ENCODE measurements at regions not wholly inside any gene's neighbourhood (a gene's known extent, or its start where the extent isn't known, plus 50 kb on each side); places are given as distances from the start of the nearest gene placed in this dataset.

DNA sequence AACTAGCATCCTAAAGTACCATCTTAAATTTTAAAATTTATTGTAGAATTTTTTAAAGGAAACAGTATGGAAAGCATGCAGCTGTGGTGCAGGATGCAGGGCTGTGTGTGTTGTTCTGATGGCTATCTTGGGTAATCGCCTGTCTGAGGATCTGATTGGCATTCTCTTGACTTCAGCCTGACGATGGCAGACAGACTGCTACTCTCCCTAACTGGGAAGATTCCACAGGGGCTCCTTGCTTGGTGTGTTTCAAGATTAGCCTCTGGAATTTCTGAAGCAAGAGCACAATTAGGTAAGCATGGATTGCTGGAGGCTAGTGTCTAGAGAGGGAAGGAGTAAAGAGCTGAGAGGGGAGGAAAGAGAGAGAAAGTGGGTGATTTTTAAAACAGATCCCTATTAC lies 696.8 kb upstream of the LRFN5 start:
- no peak for DNase-seq

DNA sequence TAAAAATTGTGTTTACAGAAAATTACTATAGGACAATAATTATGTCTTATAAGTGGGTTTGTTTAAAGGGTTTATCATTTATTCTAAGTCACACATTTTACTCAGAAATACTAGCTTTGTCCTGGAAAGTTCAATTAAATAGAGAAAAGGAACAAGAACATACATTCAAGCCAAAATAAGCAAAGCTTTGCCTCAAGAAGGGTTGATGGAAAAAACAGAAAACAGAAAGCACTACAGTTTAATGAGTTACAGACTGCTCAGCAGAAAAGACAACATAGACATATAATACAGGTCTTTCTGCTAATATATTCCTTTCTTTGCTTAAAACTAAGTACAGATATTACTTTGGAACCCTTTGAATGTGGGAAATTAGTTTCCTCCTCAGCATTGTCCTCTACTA lies 703.0 kb upstream of the LRFN5 start:
- peak in 1 of 3 donors; percentile 20 for DNase-seq

DNA sequence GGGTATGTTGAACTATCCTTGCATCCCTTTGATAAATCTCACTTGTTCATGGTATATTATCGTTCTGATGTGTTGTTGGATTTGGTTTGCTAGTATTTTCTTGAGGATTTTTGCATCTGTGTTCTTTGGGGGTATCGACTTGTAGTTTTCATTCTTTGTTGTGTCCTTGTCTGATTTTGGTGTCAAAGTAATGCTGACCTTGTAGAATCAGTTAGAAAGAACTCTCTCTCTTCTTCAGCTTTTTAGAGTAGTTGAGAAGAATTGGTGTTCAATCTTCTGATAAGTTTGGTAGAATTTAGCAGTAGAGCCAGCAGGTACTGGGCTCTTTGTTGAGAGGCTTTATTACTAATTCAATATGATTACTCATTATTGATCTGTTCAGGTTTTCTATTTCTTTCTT lies 707.2 kb upstream of the LRFN5 start:
- DNase-seq, result no peak

DNA sequence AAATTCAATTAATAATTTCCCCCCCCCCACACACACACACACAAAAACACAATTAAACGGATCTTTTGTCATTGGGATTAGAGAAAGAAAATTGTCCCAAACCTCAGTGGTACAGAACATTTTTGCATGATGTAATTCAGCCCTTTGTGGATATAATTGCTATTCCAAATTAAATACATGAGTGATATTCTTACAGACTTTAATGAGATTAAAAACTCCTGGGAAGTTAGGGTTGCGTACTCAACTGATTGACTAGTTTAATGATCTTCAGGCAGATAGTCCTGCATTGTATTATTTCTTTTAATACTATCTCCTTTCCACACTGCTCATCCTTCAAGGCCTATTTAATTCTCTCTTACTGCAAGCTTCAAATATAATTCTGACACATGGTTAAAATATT lies 711.8 kb upstream of the LRFN5 start:
- no peak for DNase-seq

DNA sequence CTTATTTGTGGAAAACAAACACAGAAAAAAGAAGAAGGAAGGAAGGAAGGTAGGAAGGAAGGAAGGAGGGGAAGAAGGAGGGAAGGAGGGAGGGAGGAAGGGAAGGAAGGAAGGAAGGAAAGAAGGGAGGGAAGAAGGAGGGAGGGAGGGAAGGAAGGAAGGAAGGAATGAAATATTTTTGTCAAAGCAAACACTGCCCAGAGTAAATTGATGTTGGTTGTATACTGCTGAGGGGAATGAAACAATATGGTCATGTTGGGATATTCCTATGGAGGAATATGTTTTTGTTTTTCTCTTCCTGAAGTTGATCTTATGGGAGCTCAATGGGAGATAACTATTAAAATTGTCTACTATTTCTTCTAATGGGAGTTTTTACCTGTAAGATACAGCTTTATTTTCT lies 717.5 kb upstream of the LRFN5 start:
- no peak for DNase-seq

DNA sequence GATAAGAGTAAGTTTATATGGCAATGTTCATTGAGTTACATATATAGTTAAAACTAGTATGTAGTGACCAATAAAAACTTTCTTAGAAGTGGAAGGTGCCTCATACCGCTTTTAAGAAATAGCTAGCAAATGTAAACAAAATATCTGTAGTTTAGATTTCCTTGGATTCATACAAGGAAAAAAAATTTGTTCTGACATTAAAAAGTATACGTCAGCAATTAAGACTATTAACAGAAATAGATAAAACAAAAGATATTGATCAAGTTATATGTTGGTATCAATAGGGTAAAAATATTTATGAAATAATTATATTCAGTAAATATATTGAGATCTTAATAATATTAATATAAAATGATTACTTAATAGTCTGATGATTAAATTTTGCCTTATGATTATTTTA lies 718.8 kb upstream of the LRFN5 start:
- no peak for DNase-seq

DNA sequence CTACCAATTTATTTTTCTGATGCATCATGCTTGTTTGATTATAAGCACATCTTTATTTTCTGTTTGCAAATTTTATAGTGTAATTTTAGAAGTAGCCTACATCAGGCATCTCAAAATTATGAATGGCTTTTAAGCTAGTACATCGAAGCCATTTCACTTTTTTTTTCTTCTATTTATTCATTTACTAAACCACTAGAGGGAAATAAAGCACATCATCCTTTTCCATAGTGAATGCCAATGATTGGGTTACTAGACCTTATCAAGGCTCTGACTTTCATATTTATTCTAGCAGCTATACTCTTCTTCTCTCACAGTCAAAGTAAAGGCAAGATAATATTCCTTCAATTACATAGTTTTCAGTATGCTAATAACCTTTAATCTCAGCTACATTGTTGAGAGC lies 736.4 kb upstream of the LRFN5 start:
- DNase-seq, result peak in 1 of 3 donors; percentile 23

DNA sequence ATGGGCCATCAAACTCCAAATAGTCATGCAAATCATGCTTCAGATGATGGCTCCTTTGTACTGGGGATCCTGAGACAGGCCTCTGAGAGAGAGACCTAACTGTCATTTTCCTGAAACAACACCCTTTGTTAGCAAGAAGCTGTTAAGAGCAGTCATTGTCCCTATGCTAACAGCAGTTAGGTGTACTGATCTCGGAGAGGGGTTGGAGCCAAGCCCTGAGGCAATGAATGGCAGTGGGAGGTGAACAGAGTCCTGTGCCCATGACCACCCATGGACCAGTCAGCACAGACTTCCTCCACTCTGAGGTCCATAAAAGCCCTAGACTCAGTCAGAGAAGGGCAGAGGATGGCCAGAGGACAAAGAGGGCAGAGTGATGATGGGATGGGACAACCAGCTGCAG lies 747.6 kb upstream of the LRFN5 start:
- no peak for DNase-seq

DNA sequence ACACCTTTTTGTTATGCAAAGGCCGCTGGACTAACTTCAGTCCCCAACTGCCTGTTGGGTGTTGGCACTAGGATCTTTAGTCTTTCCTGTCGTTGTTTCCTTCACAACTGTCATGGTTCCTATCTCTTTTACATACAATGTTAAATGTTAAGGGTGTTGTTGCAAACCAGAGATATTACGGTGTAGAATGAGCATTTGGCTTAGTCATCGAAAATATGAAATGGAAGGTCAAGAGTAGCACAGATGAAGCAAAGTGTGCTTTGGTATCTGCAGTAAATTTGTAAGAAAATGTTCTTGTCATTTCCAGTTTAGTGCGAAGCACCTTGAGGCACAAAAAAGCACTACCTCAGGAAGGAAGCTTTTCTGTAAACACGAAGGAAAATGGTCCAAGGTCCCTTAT lies 751.3 kb upstream of the LRFN5 start:
- no peak for DNase-seq

DNA sequence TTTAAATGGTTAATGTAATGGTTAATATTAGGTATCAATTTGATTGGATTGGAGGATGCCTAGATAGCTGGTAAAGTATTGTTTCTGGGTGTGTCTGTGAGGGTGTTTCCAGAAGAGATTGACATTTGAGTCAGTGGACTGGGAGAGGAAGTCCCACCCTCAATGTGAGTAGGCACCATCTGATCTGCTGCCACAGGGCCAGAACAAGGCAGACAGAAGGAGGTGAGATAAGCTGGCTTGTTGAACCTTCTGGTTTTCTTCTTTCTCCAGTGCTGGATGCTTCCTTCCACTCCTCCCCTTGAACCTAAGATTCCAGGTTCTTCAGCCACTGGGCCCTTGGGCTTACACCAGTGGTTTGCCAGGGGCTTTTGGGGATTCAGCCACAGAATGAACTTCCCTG lies 756.5 kb upstream of the LRFN5 start:
- DNase-seq, result no peak

DNA sequence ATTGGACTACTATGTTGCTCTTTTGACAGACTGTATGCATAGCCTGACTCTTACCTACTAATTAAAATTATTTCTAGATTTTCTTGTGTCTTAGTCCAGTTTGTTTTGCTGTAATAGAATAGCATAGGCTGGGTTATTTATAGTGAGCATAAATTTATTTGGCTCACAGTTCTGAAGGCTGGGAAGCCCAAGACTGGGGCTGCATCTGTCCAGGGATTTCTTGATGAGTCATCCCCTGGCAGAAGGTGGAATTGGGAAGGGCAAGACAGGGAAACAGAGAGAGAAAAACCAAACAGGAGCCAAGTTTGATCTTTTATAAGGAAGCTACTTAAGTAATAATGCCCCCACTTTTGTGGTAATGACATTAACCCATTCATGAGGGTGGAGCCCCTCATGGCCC lies 759.2 kb upstream of the LRFN5 start:
- DNase-seq, result peak; percentile 22 to 49 (median 28)

DNA sequence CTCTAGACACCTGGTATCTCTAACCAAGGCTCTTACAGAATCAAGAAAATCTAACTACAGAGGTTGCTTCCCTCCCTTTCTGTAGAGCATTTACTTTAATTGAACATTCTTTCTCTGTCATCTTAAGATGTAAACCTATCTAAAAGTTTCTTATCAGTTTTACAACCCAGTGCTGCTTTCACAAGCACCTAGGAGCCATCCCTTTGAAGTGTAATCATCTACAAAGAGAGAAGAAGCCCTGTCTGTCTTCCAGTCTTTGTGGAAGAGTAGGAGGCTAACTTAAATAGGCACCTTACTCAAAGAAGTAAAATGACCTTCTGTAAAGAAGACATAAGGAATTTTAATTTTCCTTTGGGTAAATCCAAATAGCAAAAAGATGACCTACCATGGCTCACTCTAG lies 763.9 kb upstream of the LRFN5 start:
- no peak for DNase-seq

DNA sequence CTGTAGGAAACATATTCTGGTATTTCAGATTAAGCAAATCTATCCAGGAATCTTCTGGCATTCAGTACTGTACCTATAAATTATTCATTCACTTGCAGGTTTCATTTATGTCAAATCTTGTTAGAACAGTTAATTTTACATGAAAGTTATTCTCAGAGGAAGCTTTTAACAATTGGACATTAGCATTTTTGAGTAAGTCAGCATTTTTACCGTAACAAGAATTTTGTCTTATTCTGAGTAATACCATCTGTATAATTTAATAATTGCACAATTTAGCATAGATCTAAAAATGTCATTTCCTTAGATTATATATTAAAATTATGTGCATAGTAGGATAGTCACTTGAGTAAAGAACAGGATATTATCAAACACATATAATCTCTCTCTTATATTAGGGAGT lies 764.8 kb upstream of the LRFN5 start:
- no peak for DNase-seq

DNA sequence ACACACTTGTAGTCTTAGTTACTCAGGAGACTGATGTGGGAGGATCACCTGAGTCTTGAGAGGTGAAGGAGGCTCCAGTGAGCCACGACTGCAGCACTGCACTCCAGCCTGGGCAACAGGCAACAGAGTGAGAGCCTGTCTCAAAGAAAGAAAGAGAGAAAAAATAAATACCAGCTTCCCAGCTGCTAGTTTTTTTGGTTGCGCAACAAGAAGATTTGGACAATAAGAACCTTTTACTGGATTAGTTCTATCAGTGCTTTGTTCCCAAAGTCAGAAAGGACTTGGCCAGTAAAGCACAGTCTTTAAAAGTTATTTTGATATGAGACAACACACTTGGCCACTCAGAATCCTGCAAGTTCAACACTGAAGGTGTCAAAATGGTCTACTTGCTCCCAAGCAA lies 768.1 kb upstream of the LRFN5 start:
- no peak for DNase-seq

DNA sequence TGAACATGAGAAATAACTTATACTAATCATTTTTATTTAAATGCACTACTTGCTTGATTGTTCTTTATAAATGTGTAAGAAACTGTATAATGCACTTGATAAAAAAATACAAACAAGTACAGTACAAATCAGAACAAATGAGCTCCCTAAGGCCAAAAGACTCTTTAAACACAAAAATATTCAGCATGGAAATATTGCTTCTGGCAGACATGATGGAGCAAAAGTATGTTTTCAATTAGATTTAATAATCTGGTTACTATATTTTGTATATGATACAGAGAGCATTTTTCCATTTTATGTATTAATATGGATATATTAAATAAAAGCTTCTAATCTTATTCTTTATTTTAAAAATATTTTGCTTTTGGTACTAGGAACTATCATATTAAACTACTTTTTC lies 800.2 kb upstream of the LRFN5 start:
- peak; percentile 27 to 72 (median 44) for DNase-seq

DNA sequence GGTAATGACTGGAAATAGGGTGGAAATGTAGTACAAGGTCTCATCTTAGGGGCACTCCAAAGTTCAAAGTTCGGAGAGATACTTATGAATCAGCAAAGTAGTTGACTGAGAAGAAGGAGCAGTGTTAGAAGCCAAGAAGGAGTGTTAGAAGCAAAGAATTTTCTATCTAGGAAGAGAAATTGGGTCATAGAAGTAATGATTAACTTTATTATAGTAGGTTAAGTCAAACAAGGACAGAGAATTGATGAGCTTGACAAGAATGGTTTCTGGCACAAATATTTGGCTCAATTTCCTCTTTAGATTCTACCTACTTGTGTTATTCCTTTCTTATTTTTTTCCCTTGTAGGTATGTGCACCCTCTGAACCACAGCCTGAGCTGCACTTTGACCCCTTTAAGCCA lies 810.5 kb upstream of the LRFN5 start:
- no peak for DNase-seq

DNA sequence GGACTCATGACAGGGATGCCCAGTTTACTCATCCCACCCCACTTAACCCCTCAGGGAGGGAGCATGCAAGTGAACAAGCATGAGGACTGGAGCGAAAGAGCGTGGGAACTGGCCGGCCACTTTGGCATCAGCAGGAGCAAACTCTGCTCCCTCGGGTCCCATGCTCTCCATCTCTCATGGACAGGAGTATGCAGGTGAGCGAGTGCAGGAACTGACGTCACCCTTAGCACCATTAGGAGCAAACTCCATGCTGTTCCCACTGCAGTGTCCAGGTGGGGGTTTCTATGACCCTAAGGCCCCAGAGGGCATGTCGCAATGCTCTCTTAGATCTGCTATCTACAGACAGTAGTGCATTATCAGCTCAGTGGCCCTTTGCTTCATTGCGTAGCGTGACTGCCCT lies 821.8 kb upstream of the LRFN5 start:
- DNase-seq, result no peak

DNA sequence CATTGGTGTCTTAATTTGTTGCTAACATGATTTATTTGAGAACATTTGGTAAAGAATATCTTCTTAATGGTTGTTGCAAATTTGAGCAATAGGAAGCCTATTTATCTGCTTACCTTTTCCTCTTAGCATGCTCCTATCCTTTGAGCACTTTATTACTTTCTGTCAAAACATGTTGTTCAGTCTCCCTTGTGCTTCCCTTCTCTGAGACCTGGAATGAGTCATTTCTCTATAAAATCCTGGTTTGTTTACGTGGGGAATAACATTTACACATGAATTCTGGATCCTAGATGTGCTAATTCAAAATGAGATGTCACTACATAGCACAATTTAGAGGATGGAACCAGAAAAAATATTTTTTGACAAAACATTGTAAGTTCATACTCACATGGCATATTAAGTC lies 844.0 kb upstream of the LRFN5 start:
- DNase-seq, result no peak

DNA sequence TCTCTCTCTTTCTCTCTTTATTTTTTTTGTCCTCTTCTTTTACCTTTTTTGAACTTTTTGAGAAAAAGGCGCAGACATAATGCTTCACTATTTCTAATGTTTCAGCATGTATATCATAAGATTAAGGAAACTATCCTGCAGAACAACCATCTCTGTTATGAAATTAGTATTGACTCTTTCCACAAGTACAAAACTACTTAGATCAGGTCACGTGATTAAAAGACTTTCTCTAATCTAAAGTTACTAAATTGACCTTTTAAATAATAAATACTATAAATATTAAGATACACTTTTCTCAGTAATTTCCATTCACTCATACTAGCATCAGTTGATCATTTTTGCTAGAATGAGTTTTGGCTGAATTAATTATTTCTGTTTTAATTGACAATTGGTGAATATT lies 844.5 kb upstream of the LRFN5 start:
- DNase-seq, result no peak

DNA sequence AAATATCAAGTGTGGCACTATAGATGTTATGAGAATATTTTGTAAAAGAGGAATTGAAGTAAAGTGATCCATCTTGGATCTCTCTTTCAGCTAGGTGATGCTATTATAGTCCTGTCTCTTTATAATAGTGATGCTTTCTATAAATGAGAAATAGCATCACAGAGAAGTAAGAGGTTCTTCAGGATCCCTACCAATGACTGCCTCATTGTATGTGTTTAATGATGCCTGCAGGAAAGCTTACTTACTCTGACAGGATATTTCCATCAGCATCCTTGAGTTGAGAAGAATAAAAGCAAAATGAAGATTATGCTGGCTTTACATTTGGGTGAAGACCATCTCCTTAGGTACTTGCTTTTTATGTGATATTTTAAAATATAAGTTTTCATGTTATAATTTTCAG lies 846.0 kb upstream of the LRFN5 start:
- no peak for DNase-seq

DNA sequence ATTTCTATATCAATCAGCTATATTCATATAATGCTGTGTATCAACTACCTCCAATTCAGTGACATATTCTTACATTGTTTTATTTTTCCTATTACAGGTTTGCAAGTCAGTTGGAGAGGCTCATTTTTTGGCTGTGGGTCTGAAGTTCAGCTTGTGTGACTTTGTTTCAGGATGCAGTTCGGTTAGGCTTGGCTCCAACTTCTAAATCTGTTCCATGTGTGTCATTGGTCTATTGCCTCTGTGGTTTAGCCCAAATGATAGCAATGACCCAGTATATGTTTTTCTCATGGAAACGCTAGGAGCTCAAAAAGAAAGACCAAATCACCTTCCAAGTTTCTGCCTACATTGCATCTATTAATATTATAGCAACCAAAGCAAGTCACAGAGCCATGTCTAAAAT lies 848.6 kb upstream of the LRFN5 start:
- DNase-seq, result peak; percentile 30 to 79 (median 66)

DNA sequence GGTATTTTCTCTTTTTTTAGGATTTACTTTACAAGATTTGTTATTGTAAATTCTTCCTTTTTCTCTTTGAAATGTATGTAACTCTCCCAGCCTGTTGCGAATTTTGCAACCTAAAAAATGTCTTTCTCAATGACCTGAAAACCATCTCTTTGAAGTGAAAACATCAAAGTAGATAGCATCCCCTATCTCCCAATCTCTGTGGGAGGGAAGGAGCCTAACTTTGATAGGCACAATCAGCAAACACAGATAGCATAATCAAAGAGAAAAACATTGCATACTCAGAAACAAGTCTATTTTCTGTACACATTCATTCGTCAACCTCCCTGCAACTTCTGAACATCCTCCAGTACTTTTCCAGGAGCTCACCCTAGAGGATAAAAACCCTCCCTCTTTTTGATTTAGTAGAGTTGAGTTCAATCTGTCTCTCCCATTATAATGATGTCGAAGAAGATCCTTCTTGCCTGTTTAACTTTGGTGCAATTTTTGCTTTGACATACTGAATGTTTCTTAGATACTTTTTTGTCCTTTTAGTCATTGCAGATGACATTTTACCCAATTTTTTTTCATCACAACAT lies 849.2 kb upstream of the LRFN5 start:
- DNase-seq, result peak in 2 of 3 donors; percentile 6 to 26

DNA sequence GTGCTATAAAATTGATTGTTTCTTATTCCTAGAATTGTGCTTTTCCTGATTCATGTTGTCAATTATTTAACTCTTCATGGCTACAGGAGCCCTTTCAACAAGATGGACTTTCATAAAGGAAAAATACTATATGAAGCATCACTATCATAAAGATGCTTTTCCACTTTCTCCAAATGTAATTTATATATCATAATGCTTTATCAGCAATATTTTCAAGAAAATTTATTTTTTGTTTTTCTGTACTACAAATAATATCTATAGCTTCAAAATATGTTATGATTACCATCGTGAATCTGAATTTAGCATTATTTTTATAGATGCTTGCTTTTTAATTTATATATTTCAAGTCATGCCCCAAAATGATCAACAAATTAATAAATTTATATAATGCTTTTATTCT lies 873.5 kb upstream of the LRFN5 start:
- DNase-seq, result no peak

DNA sequence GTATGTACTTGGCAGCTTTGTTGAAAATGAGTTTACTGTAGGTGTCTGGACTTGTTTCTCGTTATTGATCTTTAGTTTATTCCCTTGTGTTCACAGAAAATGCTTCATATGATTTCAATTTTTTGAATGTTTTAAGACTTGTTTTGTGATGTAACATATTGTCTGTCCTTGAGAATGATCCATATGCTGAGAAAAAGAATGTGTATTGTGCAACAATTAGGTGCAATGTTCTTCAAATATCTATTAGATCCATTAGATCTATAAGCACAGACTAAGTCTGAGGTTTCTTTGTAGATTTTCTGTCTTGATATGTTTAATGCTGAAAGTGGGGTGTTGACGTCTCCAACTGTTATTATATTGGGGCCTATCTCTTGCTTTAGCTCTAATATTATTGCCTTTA lies 879.6 kb upstream of the LRFN5 start:
- no peak for DNase-seq

DNA sequence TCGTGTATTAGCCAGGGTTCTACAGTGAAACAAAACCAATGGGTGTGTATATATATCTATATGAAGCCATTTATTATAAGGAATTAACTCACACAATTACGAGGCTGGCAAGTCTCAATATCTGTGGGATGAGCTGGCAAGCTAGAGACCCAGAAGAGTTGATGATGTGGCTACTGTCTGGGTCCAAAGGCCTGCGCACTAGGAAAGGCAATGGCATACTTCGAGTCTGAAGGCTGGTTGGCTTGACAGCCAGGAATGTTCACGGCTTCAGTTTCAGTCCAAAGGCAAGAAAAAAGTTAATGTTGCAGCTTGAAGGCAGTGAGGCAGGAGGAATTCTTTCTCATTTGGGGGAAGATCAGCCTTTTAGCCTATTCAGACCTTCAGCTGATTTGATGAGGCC lies 893.3 kb upstream of the LRFN5 start:
- DNase-seq, result no peak
